HepG2 (cell line): ENCODE measurements at regions not wholly inside any gene's neighbourhood (a gene's known extent, or its start where the extent isn't known, plus 50 kb on each side); places are given as distances from the start of the nearest gene placed in this dataset.

Source experiments
- ATAC-seq: fragments of 200-7000 bp; cut with Tn5 transposase; 3 replicates; pipeline ENCODE4 v1.9.1; 2020; ENCODE audit warnings: mild to moderate bottlenecking, moderate library complexity
- BruUV-seq: library from RNA; stranded (reverse); fragments of 400-500 nt; replicated peaks from 2 replicates; lab custom pipeline; 2021; lab: Mats Ljungman, UMichigan
- CTCF ChIA-PET: fragments of 300-600 bp; formaldehyde crosslinking; extraction: SDS; loops from one replicate; lab custom pipeline; 2021; ENCODE audit warnings: low total read pairs, inconsistent platforms, low intra/inter-chr PET ratio; lab: Yijun Ruan, JAX
- POLR2A ChIA-PET: fragments of 350-600 bp; sonication (Branson Sonifier 250); formaldehyde crosslinking; loops from one replicate; lab custom pipeline; 2020; ENCODE audit warnings: antibody characterized with exemption, inconsistent platforms; lab: Yijun Ruan, JAX
- DNase-seq: peaks from one replicate; pipeline ENCODE4 v3.0.0-alpha.2; 2015; ENCODE audit warnings: low spot score
- FAIRE-seq: peaks from 3 replicates; lab custom pipeline; 2011; peaks lifted over from hg19 to GRCh38; lab: Jason Lieb, UNC
- H2AFZ ChIP-seq: one replicate; pipeline ENCODE4 v1.6.1; 2011; ENCODE audit warnings: low read length, inconsistent platforms
- H3K27ac ChIP-seq: fragments of 300-600 bp; 3 replicates; pipeline ENCODE4 v1.8.0; 2011; ENCODE audit warnings: mixed run types, mild to moderate bottlenecking, mixed read lengths, low read length, inconsistent platforms; ENCODE audit not compliant: insufficient read depth; ENCODE audit errors: extremely low read length
- H3K27me3 ChIP-seq, 2 experiments: fragments of 200-600 bp in 1 of 2; 2 replicates in 1 of 2; 3 replicates in 1 of 2; pipeline versions ENCODE4 v1.6.0 to v1.8.0; 2011; ENCODE audit warnings: low read length in 2 of 2, mild to moderate bottlenecking in 2 of 2, moderate library complexity in 2 of 2, inconsistent platforms in 1 of 2; ENCODE audit not compliant: insufficient read depth in 2 of 2, control insufficient read depth in 1 of 2
- H3K36me3 ChIP-seq, 2 experiments: fragments of 200-600 bp in 1 of 2; replicated peaks in 1 of 2; 2 replicates in 1 of 2; 3 replicates in 1 of 2; pipeline versions ENCODE4 v1.5.1 to v1.8.0; 2011; ENCODE audit warnings: low read length in 2 of 2, inconsistent platforms in 1 of 2; ENCODE audit not compliant: insufficient read depth in 2 of 2, control insufficient read depth in 1 of 2
- H3K4me1 ChIP-seq: 2 replicates; pipeline ENCODE4 v1.5.1; 2012; ENCODE audit warnings: low read length, inconsistent platforms; ENCODE audit not compliant: insufficient read depth
- H3K4me2 ChIP-seq: 2 replicates; pipeline ENCODE4 v1.6.0; 2011; ENCODE audit warnings: low read depth, low read length, inconsistent platforms
- H3K4me3 ChIP-seq, 3 experiments: fragments of 200-600 bp in 1 of 3; sonication (generic), shearing (Covaris generic) in 1 of 3; replicated peaks in 1 of 3; 2 replicates each; pipeline ENCODE4 v1.5.1; 2011 to 2016; ENCODE audit warnings: low read length in 3 of 3, inconsistent platforms in 2 of 3, low read depth in 2 of 3, mild to moderate bottlenecking in 2 of 3, control low read depth in 1 of 3, mixed read lengths in 1 of 3; ENCODE audit not compliant: insufficient read depth in 1 of 3
- H3K79me2 ChIP-seq: one replicate; pipeline ENCODE4 v1.6.1; 2011; ENCODE audit warnings: low read length, inconsistent platforms; ENCODE audit not compliant: insufficient read depth
- H3K9ac ChIP-seq: 2 replicates; pipeline ENCODE4 v1.6.0; 2011; ENCODE audit warnings: mild to moderate bottlenecking, low read depth, low read length, inconsistent platforms; ENCODE audit not compliant: insufficient read depth
- H3K9me3 ChIP-seq: 2 replicates; pipeline ENCODE4 v1.5.1; 2012; ENCODE audit warnings: mild to moderate bottlenecking, low read length
- H4K20me1 ChIP-seq: 2 replicates; pipeline ENCODE4 v1.6.0; 2011; ENCODE audit warnings: inconsistent platforms, mild to moderate bottlenecking, low read length, moderate library complexity; ENCODE audit not compliant: insufficient read depth
- AGO2 ChIP-seq: fragments of 200-400 bp; formaldehyde crosslinking; optimal IDR thresholded peaks from 2 replicates; pipeline ENCODE3; 2017; ENCODE audit warnings: mild to moderate bottlenecking, low read depth, low read length, moderate library complexity
- ATRX ChIP-seq: sonication (generic); formaldehyde crosslinking; IDR thresholded peaks from 2 replicates; pipeline ENCODE4 v1.4.0; 2020; ENCODE audit warnings: missing genetic modification reagents, borderline replicate concordance
- CTCF ChIP-seq: sonication (generic); formaldehyde crosslinking; IDR thresholded peaks from 2 replicates; pipeline ENCODE4 v1.5.0; 2020; ENCODE audit warnings: mild to moderate bottlenecking, missing genetic modification reagents, moderate library complexity
- DMAP1 ChIP-seq: IDR thresholded peaks from 2 replicates; pipeline ENCODE4 v1.6.1; 2016
- IRF2 ChIP-seq: IDR thresholded peaks from 2 replicates; pipeline ENCODE4 v1.6.1; 2018; ENCODE audit warnings: missing genetic modification reagents, missing compliant biosample characterization
- KLF6 ChIP-seq: IDR thresholded peaks from 2 replicates; pipeline ENCODE4 v1.8.0; 2016; ENCODE audit warnings: missing biosample characterization, missing genetic modification reagents
- MAX ChIP-seq: IDR thresholded peaks from 2 replicates; pipeline ENCODE4 v1.6.1; 2012; ENCODE audit warnings: inconsistent platforms
- MZF1 ChIP-seq: sonication (generic); formaldehyde crosslinking; IDR thresholded peaks from 2 replicates; pipeline ENCODE4 v1.8.1; 2023; ENCODE audit warnings: mild to moderate bottlenecking, missing genetic modification reagents, borderline replicate concordance
- PAF1 ChIP-seq: IDR thresholded peaks from 2 replicates; pipeline ENCODE4 v1.6.1; 2016; ENCODE audit warnings: missing genetic modification reagents, missing compliant biosample characterization
- RCOR2 ChIP-seq: IDR thresholded peaks from 2 replicates; pipeline ENCODE4 v1.6.1; 2016; ENCODE audit warnings: missing biosample characterization, missing genetic modification reagents
- SMARCC2 ChIP-seq: fragments of 450-650 bp; IDR thresholded peaks from 2 replicates; pipeline ENCODE4 v1.6.1; 2017; ENCODE audit warnings: antibody characterized with exemption, mild to moderate bottlenecking
- ZNF30 ChIP-seq: sonication (generic); formaldehyde crosslinking; IDR thresholded peaks from 2 replicates; pipeline ENCODE4 v1.5.0; 2020; ENCODE audit warnings: mild to moderate bottlenecking, missing genetic modification reagents
- WGBS: methylation state at CpG from one replicate; pipeline ENCODE4 v1.1.6; 2017; ENCODE audit warnings: low lambda C conversion rate; 5-methylcytosine and 5-hydroxymethylcytosine counted together
- in situ Hi-C: cut with HindIII; loops from 2 replicates; pipeline ENCODE4 v1.10.0; 2017; ENCODE audit warnings: low pct_unique_long_range_greater_than_20kb; ENCODE audit not compliant: extremely low pct_ligation_motif_present
- intact Hi-C: fragments of 100-400 bp; cut with micrococcal nuclease; formaldehyde crosslinking; loops from one replicate; pipeline ENCODE4 v1.10.0; 2022; ENCODE audit not compliant: unreplicated experiment
- TF ChIP-seq, protein P1 (sequence below): sonication (generic); formaldehyde crosslinking; IDR thresholded peaks from 2 replicates; pipeline ENCODE4 v1.9.0; 2021; ENCODE audit warnings: missing genetic modification reagents, borderline replicate concordance
- TF ChIP-seq, protein P2 (sequence below): sonication (generic); formaldehyde crosslinking; IDR thresholded peaks from 2 replicates; pipeline ENCODE4 v1.5.0; 2020; ENCODE audit warnings: mild to moderate bottlenecking, missing genetic modification reagents, borderline replicate concordance

DNA sequence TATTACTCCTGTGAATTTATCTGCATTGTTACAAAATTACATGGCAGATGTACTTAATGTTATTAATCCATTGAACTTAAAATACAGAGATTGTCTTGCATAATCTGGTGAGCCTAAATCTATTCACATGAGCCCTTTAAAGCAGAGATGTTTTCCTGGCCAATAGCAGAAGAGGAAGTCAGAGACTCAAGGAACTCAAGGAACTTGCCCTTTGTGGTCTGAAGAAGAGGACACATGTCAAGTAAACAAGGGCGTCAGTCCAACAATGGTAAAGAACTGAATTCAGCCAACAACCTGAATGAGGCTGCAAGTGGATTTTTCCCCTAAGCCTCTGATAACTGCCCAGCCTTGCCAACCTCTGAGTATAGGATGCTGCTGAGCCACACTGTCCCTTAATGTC lies 356.3 kb upstream of the PKDCC start:
- WGBS: 8% methylated on average over 1 of the region's 1 CpG
- no peaks in the 10 kb centered on the region for H3K4me1 ChIP-seq
- no peaks in the 10 kb centered on the region for H4K20me1 ChIP-seq
- ChIA-PET CTCF (no interaction called here), POLR2A (no interaction called here)
- DNase-seq (no peak), FAIRE-seq (no peak), ATAC-seq (no peak)
- TF ChIP-seq KLF6 (CRISPR knock-in tag): no peak
- TF ChIP-seq MZF1 (CRISPR knock-in tag): no peak
- TF ChIP-seq, protein P1, sequence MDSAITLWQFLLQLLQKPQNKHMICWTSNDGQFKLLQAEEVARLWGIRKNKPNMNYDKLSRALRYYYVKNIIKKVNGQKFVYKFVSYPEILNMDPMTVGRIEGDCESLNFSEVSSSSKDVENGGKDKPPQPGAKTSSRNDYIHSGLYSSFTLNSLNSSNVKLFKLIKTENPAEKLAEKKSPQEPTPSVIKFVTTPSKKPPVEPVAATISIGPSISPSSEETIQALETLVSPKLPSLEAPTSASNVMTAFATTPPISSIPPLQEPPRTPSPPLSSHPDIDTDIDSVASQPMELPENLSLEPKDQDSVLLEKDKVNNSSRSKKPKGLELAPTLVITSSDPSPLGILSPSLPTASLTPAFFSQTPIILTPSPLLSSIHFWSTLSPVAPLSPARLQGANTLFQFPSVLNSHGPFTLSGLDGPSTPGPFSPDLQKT: no peak
- TF ChIP-seq ATRX: no peak
- no peak for TF ChIP-seq PAF1 (CRISPR knock-in tag)
- no peak for TF ChIP-seq MAX
- TF ChIP-seq SMARCC2: no peak
- no peak for TF ChIP-seq DMAP1 (CRISPR knock-in tag)
- no peak for TF ChIP-seq RCOR2 (CRISPR knock-in tag)
- TF ChIP-seq, protein P2, sequence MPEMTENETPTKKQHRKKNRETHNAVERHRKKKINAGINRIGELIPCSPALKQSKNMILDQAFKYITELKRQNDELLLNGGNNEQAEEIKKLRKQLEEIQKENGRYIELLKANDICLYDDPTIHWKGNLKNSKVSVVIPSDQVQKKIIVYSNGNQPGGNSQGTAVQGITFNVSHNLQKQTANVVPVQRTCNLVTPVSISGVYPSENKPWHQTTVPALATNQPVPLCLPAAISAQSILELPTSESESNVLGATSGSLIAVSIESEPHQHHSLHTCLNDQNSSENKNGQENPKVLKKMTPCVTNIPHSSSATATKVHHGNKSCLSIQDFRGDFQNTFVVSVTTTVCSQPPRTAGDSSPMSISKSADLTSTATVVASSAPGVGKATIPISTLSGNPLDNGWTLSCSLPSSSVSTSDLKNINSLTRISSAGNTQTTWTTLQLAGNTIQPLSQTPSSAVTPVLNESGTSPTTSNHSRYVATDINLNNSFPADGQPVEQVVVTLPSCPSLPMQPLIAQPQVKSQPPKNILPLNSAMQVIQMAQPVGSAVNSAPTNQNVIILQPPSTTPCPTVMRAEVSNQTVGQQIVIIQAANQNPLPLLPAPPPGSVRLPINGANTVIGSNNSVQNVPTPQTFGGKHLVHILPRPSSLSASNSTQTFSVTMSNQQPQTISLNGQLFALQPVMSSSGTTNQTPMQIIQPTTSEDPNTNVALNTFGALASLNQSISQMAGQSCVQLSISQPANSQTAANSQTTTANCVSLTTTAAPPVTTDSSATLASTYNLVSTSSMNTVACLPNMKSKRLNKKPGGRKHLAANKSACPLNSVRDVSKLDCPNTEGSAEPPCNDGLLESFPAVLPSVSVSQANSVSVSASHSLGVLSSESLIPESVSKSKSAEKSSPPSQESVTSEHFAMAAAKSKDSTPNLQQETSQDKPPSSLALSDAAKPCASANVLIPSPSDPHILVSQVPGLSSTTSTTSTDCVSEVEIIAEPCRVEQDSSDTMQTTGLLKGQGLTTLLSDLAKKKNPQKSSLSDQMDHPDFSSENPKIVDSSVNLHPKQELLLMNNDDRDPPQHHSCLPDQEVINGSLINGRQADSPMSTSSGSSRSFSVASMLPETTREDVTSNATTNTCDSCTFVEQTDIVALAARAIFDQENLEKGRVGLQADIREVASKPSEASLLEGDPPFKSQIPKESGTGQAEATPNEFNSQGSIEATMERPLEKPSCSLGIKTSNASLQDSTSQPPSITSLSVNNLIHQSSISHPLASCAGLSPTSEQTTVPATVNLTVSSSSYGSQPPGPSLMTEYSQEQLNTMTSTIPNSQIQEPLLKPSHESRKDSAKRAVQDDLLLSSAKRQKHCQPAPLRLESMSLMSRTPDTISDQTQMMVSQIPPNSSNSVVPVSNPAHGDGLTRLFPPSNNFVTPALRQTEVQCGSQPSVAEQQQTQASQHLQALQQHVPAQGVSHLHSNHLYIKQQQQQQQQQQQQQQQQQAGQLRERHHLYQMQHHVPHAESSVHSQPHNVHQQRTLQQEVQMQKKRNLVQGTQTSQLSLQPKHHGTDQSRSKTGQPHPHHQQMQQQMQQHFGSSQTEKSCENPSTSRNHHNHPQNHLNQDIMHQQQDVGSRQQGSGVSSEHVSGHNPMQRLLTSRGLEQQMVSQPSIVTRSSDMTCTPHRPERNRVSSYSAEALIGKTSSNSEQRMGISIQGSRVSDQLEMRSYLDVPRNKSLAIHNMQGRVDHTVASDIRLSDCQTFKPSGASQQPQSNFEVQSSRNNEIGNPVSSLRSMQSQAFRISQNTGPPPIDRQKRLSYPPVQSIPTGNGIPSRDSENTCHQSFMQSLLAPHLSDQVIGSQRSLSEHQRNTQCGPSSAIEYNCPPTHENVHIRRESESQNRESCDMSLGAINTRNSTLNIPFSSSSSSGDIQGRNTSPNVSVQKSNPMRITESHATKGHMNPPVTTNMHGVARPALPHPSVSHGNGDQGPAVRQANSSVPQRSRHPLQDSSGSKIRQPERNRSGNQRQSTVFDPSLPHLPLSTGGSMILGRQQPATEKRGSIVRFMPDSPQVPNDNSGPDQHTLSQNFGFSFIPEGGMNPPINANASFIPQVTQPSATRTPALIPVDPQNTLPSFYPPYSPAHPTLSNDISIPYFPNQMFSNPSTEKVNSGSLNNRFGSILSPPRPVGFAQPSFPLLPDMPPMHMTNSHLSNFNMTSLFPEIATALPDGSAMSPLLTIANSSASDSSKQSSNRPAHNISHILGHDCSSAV (CRISPR knock-in tag): no peak
- no peak for TF ChIP-seq AGO2
- TF ChIP-seq IRF2: no peak
- no peak for TF ChIP-seq CTCF (CRISPR knock-in tag)
- no peak for TF ChIP-seq ZNF30
- no peak overlapping the region for H3K9ac ChIP-seq
- BruUV-seq: no TSS peak
- no peak overlapping the region for H3K4me3 ChIP-seq
- no peaks in the 10 kb centered on the region for H3K79me2 ChIP-seq
- H2AFZ ChIP-seq: no peak overlapping the region
- in situ Hi-C loops: loop anchor here (10.0 to 25.0 kb wide), 2 partner anchors 267 to 1779 kb away; no protein-coding TSS in a partner anchor
- H3K36me3 ChIP-seq: no peaks in the 10 kb centered on the region
- H3K27ac ChIP-seq: no peak overlapping the region
- no peak overlapping the region for H3K4me2 ChIP-seq
- intact Hi-C loops: no loop called here
- H3K27me3 ChIP-seq: no peaks in the 10 kb centered on the region; a peak in 1 of 5 replicates
- no peaks in the 10 kb centered on the region for H3K9me3 ChIP-seq
